H9 (cell line): ENCODE measurements at regions not wholly inside any gene's neighbourhood (a gene's known extent, or its start where the extent isn't known, plus 50 kb on each side); places are given as distances from the start of the nearest gene placed in this dataset.

ENCODE experiments used
- DNase-seq: peaks from one replicate; pipeline ENCODE4 v3.0.0-alpha.2; 2017
- H2AFZ ChIP-seq: one replicate; pipeline ENCODE4 v1.6.1; 2013; ENCODE audit warnings: mild to moderate bottlenecking, low read length, control low read depth, moderate library complexity
- H2AK5ac ChIP-seq: 2 replicates; pipeline ENCODE4 v1.6.1; 2013; ENCODE audit warnings: low read length, control low read depth, mixed read lengths; ENCODE audit not compliant: insufficient read length
- H2BK120ac ChIP-seq: one replicate; pipeline ENCODE4 v1.6.1; 2013; ENCODE audit warnings: low read depth, mild to moderate bottlenecking, low read length, control low read depth, inconsistent platforms; ENCODE audit not compliant: poor library complexity, severe bottlenecking
- H2BK12ac ChIP-seq: 2 replicates; pipeline ENCODE4 v1.6.1; 2013; ENCODE audit warnings: low read length, control low read depth, mixed read lengths, low read depth; ENCODE audit not compliant: insufficient read length
- H2BK15ac ChIP-seq: 2 replicates; pipeline ENCODE4 v1.6.1; 2013; ENCODE audit warnings: low read depth, low read length, control low read depth
- H2BK20ac ChIP-seq: one replicate; pipeline ENCODE4 v1.6.1; 2013; ENCODE audit warnings: low read depth, mild to moderate bottlenecking, low read length, control low read depth, inconsistent platforms; ENCODE audit not compliant: poor library complexity, severe bottlenecking
- H2BK5ac ChIP-seq: 2 replicates; pipeline ENCODE4 v1.6.1; 2013; ENCODE audit warnings: low read length, control low read depth, mixed read lengths; ENCODE audit not compliant: insufficient read length
- H3K14ac ChIP-seq: 2 replicates; pipeline ENCODE4 v1.6.1; 2013; ENCODE audit warnings: low read length, control low read depth; ENCODE audit not compliant: insufficient read depth
- H3K18ac ChIP-seq: 2 replicates; pipeline ENCODE4 v1.6.1; 2013; ENCODE audit warnings: low read depth, mild to moderate bottlenecking, mixed read lengths, low read length, control low read depth; ENCODE audit not compliant: insufficient read length
- H3K23ac ChIP-seq: 2 replicates; pipeline ENCODE4 v1.6.1; 2013; ENCODE audit warnings: low read length, control low read depth, mixed read lengths, low read depth; ENCODE audit not compliant: insufficient read length
- H3K23me2 ChIP-seq: 2 replicates; pipeline ENCODE4 v1.6.1; 2013; ENCODE audit warnings: low read depth, mild to moderate bottlenecking, mixed read lengths, low read length, control low read depth; ENCODE audit not compliant: insufficient read length, poor library complexity, severe bottlenecking
- H3K27ac ChIP-seq: 2 replicates; pipeline ENCODE4 v1.5.1; 2013; ENCODE audit warnings: low read length, control low read depth, mixed read lengths, low read depth; ENCODE audit not compliant: insufficient read length
- H3K27me3 ChIP-seq: 2 replicates; pipeline ENCODE4 v1.6.1; 2013; ENCODE audit warnings: low read length, control low read depth, inconsistent platforms; ENCODE audit not compliant: insufficient read depth
- H3K4ac ChIP-seq: 2 replicates; pipeline ENCODE4 v1.6.1; 2013; ENCODE audit warnings: low read depth, mild to moderate bottlenecking, control low read depth, inconsistent platforms, low read length, moderate library complexity
- H3K4me1 ChIP-seq: 2 replicates; pipeline ENCODE4 v1.6.1; 2013; ENCODE audit warnings: low read length, control low read depth, inconsistent platforms; ENCODE audit not compliant: insufficient read depth
- H3K4me2 ChIP-seq: 2 replicates; pipeline ENCODE4 v1.6.1; 2013; ENCODE audit warnings: low read length, control low read depth, mixed read lengths; ENCODE audit not compliant: insufficient read length, insufficient read depth
- H3K56ac ChIP-seq: 2 replicates; pipeline ENCODE4 v1.6.1; 2013; ENCODE audit warnings: low read depth, mild to moderate bottlenecking, mixed read lengths, low read length, control low read depth; ENCODE audit not compliant: insufficient read length
- H3K79me1 ChIP-seq: 2 replicates; pipeline ENCODE4 v1.6.1; 2013; ENCODE audit warnings: low read depth, mild to moderate bottlenecking, moderate library complexity, low read length, control low read depth, inconsistent platforms; ENCODE audit not compliant: insufficient read depth, poor library complexity, severe bottlenecking
- H3K79me2 ChIP-seq: 2 replicates; pipeline ENCODE4 v1.6.1; 2013; ENCODE audit warnings: low read length, control low read depth, inconsistent platforms; ENCODE audit not compliant: insufficient read depth
- H3K9ac ChIP-seq: 2 replicates; pipeline ENCODE4 v1.6.1; 2013; ENCODE audit warnings: low read length, control low read depth, mixed read lengths; ENCODE audit not compliant: insufficient read length; ENCODE audit errors: extremely low read depth
- H3K9me3 ChIP-seq: one replicate; pipeline ENCODE4 v1.6.1; 2013; ENCODE audit warnings: low read depth, low read length, inconsistent platforms; ENCODE audit not compliant: control insufficient read depth
- H3T11ph ChIP-seq: one replicate; pipeline ENCODE4 v1.6.1; 2013; ENCODE audit warnings: mild to moderate bottlenecking, low read length, control low read depth, inconsistent platforms
- H4K20me1 ChIP-seq: one replicate; pipeline ENCODE4 v1.6.1; 2013; ENCODE audit not compliant: control insufficient read depth, insufficient read length, insufficient read depth
- H4K5ac ChIP-seq: 2 replicates; pipeline ENCODE4 v1.6.1; 2013; ENCODE audit warnings: low read depth, mild to moderate bottlenecking, mixed read lengths, low read length, control low read depth; ENCODE audit not compliant: insufficient read length
- H4K8ac ChIP-seq: replicated peaks from 2 replicates; pipeline ENCODE4 v1.6.1; 2013; ENCODE audit warnings: low read length, control low read depth, mixed read lengths, low read depth; ENCODE audit not compliant: insufficient read length
- H4K91ac ChIP-seq: 2 replicates; pipeline ENCODE4 v1.6.1; 2013; ENCODE audit warnings: low read depth, mild to moderate bottlenecking, moderate library complexity, mixed read lengths, low read length, control low read depth; ENCODE audit not compliant: insufficient read length
- H3K27ac Mint-ChIP-seq, 3 experiments: 2 replicates in 2 of 3; 3 replicates in 1 of 3; pipeline ENCODE4 v1.8.0; 2020 to 2021; ENCODE audit warnings: mixed read lengths in 3 of 3, mild to moderate bottlenecking in 1 of 3, moderate library complexity in 1 of 3
- H3K27me3 Mint-ChIP-seq: 2 replicates; pipeline ENCODE4 v1.8.0; 2021; ENCODE audit warnings: low read depth, mild to moderate bottlenecking, moderate library complexity, mixed read lengths
- H3K36me3 Mint-ChIP-seq, 3 experiments: 2 replicates in 2 of 3; 3 replicates in 1 of 3; pipeline ENCODE4 v1.8.0; 2020 to 2021; ENCODE audit warnings: low read depth in 3 of 3, mixed read lengths in 3 of 3; ENCODE audit not compliant: insufficient read depth in 1 of 3
- H3K4me1 Mint-ChIP-seq, 2 experiments: 2 replicates each; pipeline ENCODE4 v1.8.0; 2020; ENCODE audit warnings: mixed read lengths in 2 of 2
- H3K4me3 Mint-ChIP-seq, 2 experiments: 2 replicates in 1 of 2; 3 replicates in 1 of 2; pipeline ENCODE4 v1.8.0; 2020 to 2021; ENCODE audit warnings: mild to moderate bottlenecking in 2 of 2, mixed read lengths in 2 of 2, moderate library complexity in 1 of 2
- H3K9me3 Mint-ChIP-seq, 2 experiments: 2 replicates in 1 of 2; 3 replicates in 1 of 2; pipeline ENCODE4 v1.8.0; 2020; ENCODE audit warnings: mild to moderate bottlenecking in 2 of 2, mixed read lengths in 2 of 2, moderate library complexity in 1 of 2
- WGBS: extraction: QIAGEN DNeasy Blood & Tissue Kit; methylation state at CpG from one replicate; pipeline ENCODE4 v1.1.7; 2013; ENCODE audit warnings: missing lambda C conversion rate, low lambda C conversion rate, mixed read lengths; ENCODE audit not compliant: insufficient read length; ENCODE audit errors: extremely low coverage; 5-methylcytosine and 5-hydroxymethylcytosine counted together
- TF ChIP-seq, protein P1 (sequence below): fragments of 200-600 bp; sonication (generic); conservative IDR thresholded peaks from 3 replicates; pipeline ENCODE4 v1.8.0; 2021; ENCODE audit warnings: antibody characterized with exemption, mild to moderate bottlenecking

DNA sequence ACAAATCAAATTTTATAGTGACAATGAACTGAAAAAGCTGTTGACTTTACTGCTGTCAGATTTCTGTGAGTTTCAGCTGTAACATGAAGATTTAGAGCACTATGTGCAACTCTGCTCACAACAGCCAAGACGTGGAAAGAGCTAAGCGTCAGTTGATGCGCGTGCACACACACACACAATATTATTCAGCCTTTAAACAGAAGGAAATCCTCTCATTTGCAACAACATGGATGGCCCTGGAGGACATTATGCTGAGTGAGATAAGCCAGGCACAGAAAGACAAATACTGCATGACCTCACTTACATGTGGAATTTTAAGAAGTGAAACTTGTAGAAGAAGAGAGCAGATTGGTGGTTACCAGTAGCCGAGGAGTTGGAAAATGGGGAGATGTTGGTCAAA lies 82.8 kb upstream of the FRMD4A start:
- no peak overlapping the region for H2BK15ac ChIP-seq
- H2BK20ac ChIP-seq, result peak overlapping the region; percentile 79
- no peak overlapping the region for H2BK5ac ChIP-seq
- no peak overlapping the region for H2BK120ac ChIP-seq
- H2BK12ac ChIP-seq, result no peak overlapping the region
- H2AK5ac ChIP-seq, result no peak overlapping the region
- no peak overlapping the region for H4K8ac ChIP-seq
- no peak overlapping the region for H2AFZ ChIP-seq
- H3K4ac ChIP-seq, result no peak overlapping the region
- no peak overlapping the region for H4K91ac ChIP-seq
- no peak overlapping the region for H3K18ac ChIP-seq
- H3K9ac ChIP-seq, result no peak overlapping the region
- Mint-ChIP-seq H3K4me1 (peaks cover 46 to 52% of the 10 kb centered on the region in 2 experiments), H3K4me3 (no peak overlapping the region), H3K36me3 (no peaks in the 10 kb centered on the region), H3K9me3 (no peaks in the 10 kb centered on the region), H3K27ac (no peak overlapping the region), H3K27me3 (no peaks in the 10 kb centered on the region)
- H4K20me1 ChIP-seq, result no peaks in the 10 kb centered on the region
- no peaks in the 10 kb centered on the region for H3K27me3 ChIP-seq
- no peak overlapping the region for H3K4me2 ChIP-seq
- H3K9me3 ChIP-seq, result no peaks in the 10 kb centered on the region
- H3K79me2 ChIP-seq, result no peaks in the 10 kb centered on the region
- no peaks in the 10 kb centered on the region for H3K79me1 ChIP-seq
- peaks cover 2% of the 10 kb centered on the region for H3K4me1 ChIP-seq
- H3K23me2 ChIP-seq, result no peaks in the 10 kb centered on the region
- no peak overlapping the region for H3T11ph ChIP-seq
- no peak for DNase-seq
- H3K27ac ChIP-seq, result no peak overlapping the region
- WGBS, result no CpG with 5 or more reads among the region's 5 CpGs
- no peak overlapping the region for H3K56ac ChIP-seq
- no peak overlapping the region for H3K23ac ChIP-seq
- TF ChIP-seq, protein P1, sequence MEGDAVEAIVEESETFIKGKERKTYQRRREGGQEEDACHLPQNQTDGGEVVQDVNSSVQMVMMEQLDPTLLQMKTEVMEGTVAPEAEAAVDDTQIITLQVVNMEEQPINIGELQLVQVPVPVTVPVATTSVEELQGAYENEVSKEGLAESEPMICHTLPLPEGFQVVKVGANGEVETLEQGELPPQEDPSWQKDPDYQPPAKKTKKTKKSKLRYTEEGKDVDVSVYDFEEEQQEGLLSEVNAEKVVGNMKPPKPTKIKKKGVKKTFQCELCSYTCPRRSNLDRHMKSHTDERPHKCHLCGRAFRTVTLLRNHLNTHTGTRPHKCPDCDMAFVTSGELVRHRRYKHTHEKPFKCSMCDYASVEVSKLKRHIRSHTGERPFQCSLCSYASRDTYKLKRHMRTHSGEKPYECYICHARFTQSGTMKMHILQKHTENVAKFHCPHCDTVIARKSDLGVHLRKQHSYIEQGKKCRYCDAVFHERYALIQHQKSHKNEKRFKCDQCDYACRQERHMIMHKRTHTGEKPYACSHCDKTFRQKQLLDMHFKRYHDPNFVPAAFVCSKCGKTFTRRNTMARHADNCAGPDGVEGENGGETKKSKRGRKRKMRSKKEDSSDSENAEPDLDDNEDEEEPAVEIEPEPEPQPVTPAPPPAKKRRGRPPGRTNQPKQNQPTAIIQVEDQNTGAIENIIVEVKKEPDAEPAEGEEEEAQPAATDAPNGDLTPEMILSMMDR, result no peak
- H3K14ac ChIP-seq, result no peak overlapping the region
- H4K5ac ChIP-seq, result no peak overlapping the region
